ENCODE measurements at regions not wholly inside any gene's neighbourhood (a gene's known extent, or its start where the extent isn't known, plus 50 kb on each side); places are given as distances from the start of the nearest gene placed in this dataset.

DNA sequence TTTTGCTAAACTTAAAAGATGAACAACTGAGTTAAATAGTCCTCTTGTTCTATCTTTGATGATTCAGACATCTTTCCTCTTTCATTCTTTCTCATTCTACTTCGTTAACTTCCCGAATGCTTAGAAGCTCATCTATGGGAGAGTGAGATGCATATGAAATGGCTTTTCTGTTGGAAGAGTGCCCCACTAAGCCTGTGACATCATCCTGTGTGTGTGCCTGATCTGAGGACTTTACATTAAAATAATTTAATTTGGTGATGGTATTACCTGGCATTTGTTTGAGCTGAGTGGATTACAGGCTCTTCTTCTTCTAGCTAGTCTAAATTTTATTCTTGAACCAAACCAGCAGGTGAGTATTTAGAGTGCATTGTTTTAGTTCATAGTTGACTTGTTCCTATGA lies 626.5 kb downstream of the QKI start:
- H3K27me3 ChIP-seq (replicated peaks in 1 of 2; ENCODE audit: control insufficient read depth in 2 of 2, extremely low read depth in 1 of 2, insufficient read depth in 2 of 2, low read length in 1 of 2): peaks cover 0 to 4% of the 10 kb centered on the region in 2 experiments
- no peak overlapping the region for H3K27ac ChIP-seq (ENCODE audit: low read length)
- Mint-ChIP-seq H3K4me3 (no peak overlapping the region), H3K9me3 (peaks cover 0 to 4% (median 0%) of the 10 kb centered on the region in 3 donors), H3K27me3 (peaks cover 0 to under 1% of the 10 kb centered on the region in 2 donors), H3K27ac (no peak overlapping the region), H3K4me1 (no peaks in the 10 kb centered on the region), H3K36me3 (no peaks in the 10 kb centered on the region)
- no peaks in the 10 kb centered on the region for H3K4me1 ChIP-seq (ENCODE audit: control insufficient read depth in 1 of 2, extremely low read depth in 1 of 2, insufficient read depth in 2 of 2, low read length in 2 of 2)
- CTCF ChIA-PET: interaction anchor here in 1 of 2 donors (0.6 kb wide), 1 partner anchor 496 kb away, joined by 4 read pairs; no protein-coding TSS in a partner anchor
- DNase-seq (no peak), ATAC-seq (replicated peaks in 1 of 4) (no peak)
- H3K4me3 ChIP-seq (ENCODE audit: control insufficient read depth in 1 of 2, extremely low read depth in 1 of 2, low read length in 1 of 2): no peak overlapping the region
- no peaks in the 10 kb centered on the region for H3K9me3 ChIP-seq
- POLR2A ChIA-PET: interaction anchor here in 1 of 2 donors (0.6 kb wide), 1 partner anchor 54 kb away, joined by 4 read pairs; no protein-coding TSS in a partner anchor
- no CpG with 5 or more reads among the region's 2 CpGs for WGBS (ENCODE audit: insufficient coverage)
- no peaks in the 10 kb centered on the region for H3K36me3 ChIP-seq (ENCODE audit: control insufficient read depth in 2 of 2, extremely low read depth in 1 of 2, insufficient read depth in 1 of 2, low read length in 1 of 2)

GRCh38 chr6:164039954-164040375 lies 625.4 kb downstream of the QKI start:
- Mint-ChIP-seq H3K4me3 (peak overlapping the region in 1 of 3 donors; percentile 37), H3K27me3 (peaks cover 0 to 4% of the 10 kb centered on the region in 2 donors), H3K36me3 (no peaks in the 10 kb centered on the region), H3K9me3 (peaks cover 0 to 4% (median 0%) of the 10 kb centered on the region in 3 donors), H3K27ac (no peak overlapping the region), H3K4me1 (no peaks in the 10 kb centered on the region)
- 80% methylated on average over 19 of the region's 19 CpGs for WGBS (ENCODE audit: insufficient coverage)
- POLR2A ChIA-PET: no interaction called here
- DNase-seq (peak in 28 of 35 experiments; percentile 7 to 73 (median 52)), ATAC-seq (replicated peaks in 1 of 4) (peak; percentile 30 to 82 (median 50))
- Histone ChIP-seq H3K9me3 (no peaks in the 10 kb centered on the region), H3K4me1 (ENCODE audit: control insufficient read depth in 1 of 2, extremely low read depth in 1 of 2, insufficient read depth in 2 of 2, low read length in 2 of 2) (no peaks in the 10 kb centered on the region), H3K27ac (ENCODE audit: low read length) (no peak overlapping the region), H3K4me3 (ENCODE audit: control insufficient read depth in 1 of 2, extremely low read depth in 1 of 2, low read length in 1 of 2) (peak overlapping the region in 1 of 2 donors; percentile 18), H3K36me3 (ENCODE audit: control insufficient read depth in 2 of 2, extremely low read depth in 1 of 2, insufficient read depth in 1 of 2, low read length in 1 of 2) (no peaks in the 10 kb centered on the region), H3K27me3 (replicated peaks in 1 of 2; ENCODE audit: control insufficient read depth in 2 of 2, extremely low read depth in 1 of 2, insufficient read depth in 2 of 2, low read length in 1 of 2) (peaks cover 0 to 4% of the 10 kb centered on the region in 2 experiments)
- CTCF ChIA-PET: no interaction called here

GRCh38 chr6:164037171-164037870 lies 622.8 kb downstream of the QKI start:
- Mint-ChIP-seq H3K9me3 (no peaks in the 10 kb centered on the region), H3K36me3 (no peaks in the 10 kb centered on the region), H3K27me3 (peaks cover 0 to 4% of the 10 kb centered on the region in 2 donors), H3K4me3 (no peak overlapping the region), H3K27ac (no peak overlapping the region), H3K4me1 (no peaks in the 10 kb centered on the region)
- ChIA-PET POLR2A (interaction anchor here in 1 of 2 donors (0.6 kb wide), 1 partner anchor 916 kb away, joined by 9 read pairs; no protein-coding TSS in a partner anchor), CTCF (interaction anchor here in 1 of 2 donors (0.6 kb wide), 1 partner anchor 74 kb away, joined by 5 read pairs; no protein-coding TSS in a partner anchor)
- H3K36me3 ChIP-seq (ENCODE audit: control insufficient read depth in 2 of 2, extremely low read depth in 1 of 2, insufficient read depth in 1 of 2, low read length in 1 of 2): no peaks in the 10 kb centered on the region
- WGBS (ENCODE audit: insufficient coverage): 40% methylated on average over 4 of the region's 10 CpGs
- ATAC-seq (replicated peaks in 1 of 4) (no peak), DNase-seq (no peak)
- no peaks in the 10 kb centered on the region for H3K9me3 ChIP-seq
- H3K4me3 ChIP-seq (ENCODE audit: control insufficient read depth in 1 of 2, extremely low read depth in 1 of 2, low read length in 1 of 2): no peak overlapping the region
- H3K27me3 ChIP-seq (replicated peaks in 1 of 2; ENCODE audit: control insufficient read depth in 2 of 2, extremely low read depth in 1 of 2, insufficient read depth in 2 of 2, low read length in 1 of 2): peaks cover 0 to 4% of the 10 kb centered on the region in 2 experiments
- no peaks in the 10 kb centered on the region for H3K4me1 ChIP-seq (ENCODE audit: control insufficient read depth in 1 of 2, extremely low read depth in 1 of 2, insufficient read depth in 2 of 2, low read length in 2 of 2)
- H3K27ac ChIP-seq (ENCODE audit: low read length): no peak overlapping the region

DNA sequence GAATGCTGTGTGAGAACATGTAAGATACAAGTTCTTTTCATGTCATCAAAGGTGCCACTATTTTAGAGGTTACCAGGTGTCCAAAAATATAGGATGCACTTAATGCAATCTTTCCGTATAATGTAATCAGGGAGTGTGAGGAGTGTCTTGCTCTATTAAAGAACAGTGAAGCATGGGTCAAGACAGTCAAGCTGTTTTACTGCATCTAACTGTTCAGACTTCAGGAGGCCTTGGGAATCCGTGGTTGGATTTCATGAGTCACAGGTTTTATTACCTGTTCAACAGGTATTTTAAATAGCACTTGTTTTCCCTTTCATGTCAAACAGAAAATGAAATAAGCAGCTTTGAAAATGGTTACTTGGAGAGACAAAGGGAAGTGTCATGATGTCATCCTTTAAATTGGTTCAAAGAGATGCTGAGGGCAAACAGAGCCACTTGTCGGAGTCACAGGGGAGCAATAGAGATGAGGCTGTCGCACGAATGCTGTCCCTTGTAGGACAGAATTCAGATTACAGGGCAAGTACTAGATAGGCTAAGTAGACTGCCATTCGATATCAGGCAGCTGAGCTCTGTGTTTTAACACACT lies 621.5 kb downstream of the QKI start:
- no peaks in the 10 kb centered on the region for H3K9me3 ChIP-seq
- peaks cover 0 to 4% (median 0%) of the 10 kb centered on the region in 3 donors for H3K9me3 Mint-ChIP-seq
- no peaks in the 10 kb centered on the region for H3K4me1 ChIP-seq (ENCODE audit: control insufficient read depth in 1 of 2, extremely low read depth in 1 of 2, insufficient read depth in 2 of 2, low read length in 2 of 2)
- no peak overlapping the region for H3K4me3 ChIP-seq (ENCODE audit: control insufficient read depth in 1 of 2, extremely low read depth in 1 of 2, low read length in 1 of 2)
- ChIA-PET CTCF (no interaction called here), POLR2A (no interaction called here)
- WGBS (ENCODE audit: insufficient coverage): 62% methylated on average over 6 of the region's 6 CpGs
- peaks cover 0 to 4% of the 10 kb centered on the region in 2 experiments for H3K27me3 ChIP-seq (replicated peaks in 1 of 2; ENCODE audit: control insufficient read depth in 2 of 2, extremely low read depth in 1 of 2, insufficient read depth in 2 of 2, low read length in 1 of 2)
- no peaks in the 10 kb centered on the region for H3K36me3 ChIP-seq (ENCODE audit: control insufficient read depth in 2 of 2, extremely low read depth in 1 of 2, insufficient read depth in 1 of 2, low read length in 1 of 2)
- DNase-seq (no peak), ATAC-seq (replicated peaks in 1 of 4) (no peak)
- H3K4me3 Mint-ChIP-seq: no peak overlapping the region
- no peaks in the 10 kb centered on the region for H3K36me3 Mint-ChIP-seq
- no peak overlapping the region for H3K27ac Mint-ChIP-seq
- peaks cover 0 to 4% of the 10 kb centered on the region in 2 donors for H3K27me3 Mint-ChIP-seq
- H3K27ac ChIP-seq (ENCODE audit: low read length): no peak overlapping the region
- no peaks in the 10 kb centered on the region for H3K4me1 Mint-ChIP-seq

DNA sequence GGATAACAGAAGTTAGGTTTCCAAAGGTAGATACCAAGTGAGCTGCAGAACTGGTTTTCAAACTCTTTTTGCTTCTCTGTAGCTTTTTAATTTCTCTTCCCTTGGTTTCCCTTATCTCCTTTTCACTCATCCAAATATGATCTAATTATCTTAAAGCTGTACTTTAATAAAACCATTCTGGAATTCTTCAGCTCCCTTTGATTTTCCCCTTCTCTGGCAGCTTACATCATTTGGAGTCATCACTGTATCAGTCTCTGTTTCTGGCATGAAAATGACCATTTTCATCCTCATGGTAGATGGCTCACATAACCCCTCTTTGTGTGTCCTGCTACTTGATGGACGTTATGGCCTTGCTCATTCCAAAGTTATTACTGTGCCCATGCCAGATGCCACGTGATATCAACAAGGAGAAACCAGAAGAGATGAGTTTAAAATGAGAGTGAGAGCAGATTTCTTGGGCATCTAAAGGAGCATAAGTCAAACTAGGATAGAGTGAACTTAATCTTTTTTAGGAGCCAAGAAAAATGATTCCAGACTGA lies 620.2 kb downstream of the QKI start:
- WGBS (ENCODE audit: insufficient coverage): 39% methylated on average over 2 of the region's 2 CpGs
- Histone ChIP-seq H3K4me3 (ENCODE audit: control insufficient read depth in 1 of 2, extremely low read depth in 1 of 2, low read length in 1 of 2) (no peak overlapping the region), H3K27me3 (replicated peaks in 1 of 2; ENCODE audit: control insufficient read depth in 2 of 2, extremely low read depth in 1 of 2, insufficient read depth in 2 of 2, low read length in 1 of 2) (peaks cover 0 to 4% of the 10 kb centered on the region in 2 experiments), H3K27ac (ENCODE audit: low read length) (no peak overlapping the region), H3K9me3 (no peaks in the 10 kb centered on the region), H3K4me1 (ENCODE audit: control insufficient read depth in 1 of 2, extremely low read depth in 1 of 2, insufficient read depth in 2 of 2, low read length in 2 of 2) (no peaks in the 10 kb centered on the region), H3K36me3 (ENCODE audit: control insufficient read depth in 2 of 2, extremely low read depth in 1 of 2, insufficient read depth in 1 of 2, low read length in 1 of 2) (no peaks in the 10 kb centered on the region)
- no peak for ATAC-seq (replicated peaks in 1 of 4)
- Mint-ChIP-seq H3K4me3 (no peak overlapping the region), H3K27me3 (peaks cover 0 to 4% of the 10 kb centered on the region in 2 donors), H3K9me3 (peaks cover 0 to 6% (median 0%) of the 10 kb centered on the region in 3 donors), H3K36me3 (no peaks in the 10 kb centered on the region), H3K27ac (no peak overlapping the region), H3K4me1 (no peaks in the 10 kb centered on the region)
- DNase-seq: no peak
- ChIA-PET CTCF (no interaction called here), POLR2A (interaction anchor here in 1 of 2 donors (0.5 kb wide), 1 partner anchor 10 kb away, joined by 3 read pairs; no protein-coding TSS in a partner anchor)

GRCh38 chr6:164025180-164025579 lies 610.7 kb downstream of the QKI start:
- Mint-ChIP-seq H3K9me3 (peaks cover 0 to 7% (median 0%) of the 10 kb centered on the region in 3 donors), H3K27ac (no peak overlapping the region), H3K4me1 (no peaks in the 10 kb centered on the region), H3K4me3 (no peak overlapping the region), H3K27me3 (no peaks in the 10 kb centered on the region), H3K36me3 (no peaks in the 10 kb centered on the region)
- WGBS (ENCODE audit: insufficient coverage): no CpG with 5 or more reads among the region's 6 CpGs
- POLR2A ChIA-PET: no interaction called here
- CTCF ChIA-PET: no interaction called here
- Histone ChIP-seq H3K4me1 (ENCODE audit: control insufficient read depth in 1 of 2, extremely low read depth in 1 of 2, insufficient read depth in 2 of 2, low read length in 2 of 2) (no peaks in the 10 kb centered on the region), H3K27ac (ENCODE audit: low read length) (no peak overlapping the region), H3K36me3 (ENCODE audit: control insufficient read depth in 2 of 2, extremely low read depth in 1 of 2, insufficient read depth in 1 of 2, low read length in 1 of 2) (no peaks in the 10 kb centered on the region), H3K9me3 (no peaks in the 10 kb centered on the region), H3K4me3 (ENCODE audit: control insufficient read depth in 1 of 2, extremely low read depth in 1 of 2, low read length in 1 of 2) (no peak overlapping the region), H3K27me3 (replicated peaks in 1 of 2; ENCODE audit: control insufficient read depth in 2 of 2, extremely low read depth in 1 of 2, insufficient read depth in 2 of 2, low read length in 1 of 2) (peaks cover 0 to 3% of the 10 kb centered on the region in 2 experiments)
- ATAC-seq (replicated peaks in 1 of 4) (no peak), DNase-seq (no peak)

Data from T-cell (primary cell).